HepG2 (cell line): ENCODE measurements at regions not wholly inside any gene's neighbourhood (a gene's known extent, or its start where the extent isn't known, plus 50 kb on each side); places are given as distances from the start of the nearest gene placed in this dataset.

Source experiments
- BHLHE40 ChIP-seq: IDR thresholded peaks from 2 replicates; pipeline ENCODE4 v1.6.1; 2011; ENCODE audit warnings: low read length, improper control_type of control experiment
- ETV6 ChIP-seq: sonication (generic); formaldehyde crosslinking; conservative IDR thresholded peaks from 2 replicates; pipeline ENCODE4 v1.4.0; 2020; ENCODE audit warnings: missing genetic modification reagents
- EZH2 ChIP-seq: conservative IDR thresholded peaks from 2 replicates; pipeline ENCODE4 v1.6.1; 2012; ENCODE audit warnings: mild to moderate bottlenecking, low read depth, low read length, moderate library complexity
- HDAC1 ChIP-seq: sonication (generic); formaldehyde crosslinking; IDR thresholded peaks from 2 replicates; pipeline ENCODE4 v1.5.1; 2020; ENCODE audit warnings: mild to moderate bottlenecking, missing genetic modification reagents
- POLR2A ChIP-seq, 2 experiments: IDR thresholded peaks; 2 replicates each; pipeline ENCODE4 v1.6.1; 2011; ENCODE audit warnings: low read depth in 2 of 2, low read length in 2 of 2, mild to moderate bottlenecking in 1 of 2, moderate library complexity in 1 of 2; ENCODE audit not compliant: insufficient read depth in 1 of 2
- RAD21 ChIP-seq: fragments of 450-650 bp; formaldehyde crosslinking; IDR thresholded peaks from 2 replicates; pipeline ENCODE4 v1.5.0; 2020; ENCODE audit warnings: mild to moderate bottlenecking
- SMC3 ChIP-seq: IDR thresholded peaks from 2 replicates; pipeline ENCODE4 v1.6.1; 2011; ENCODE audit warnings: low read length, improper control_type of control experiment
- ZNF7 ChIP-seq: IDR thresholded peaks from 2 replicates; pipeline ENCODE4 v1.6.1; 2016; ENCODE audit warnings: missing biosample characterization, missing genetic modification reagents

GRCh38 chr1:208432346-208432745 lies 188.2 kb upstream of the PLXNA2 start:
- TF ChIP-seq SMC3 = no peak
- no peak for TF ChIP-seq POLR2A (IDR thresholded peaks at IDR 0.05; ENCODE audit: insufficient read depth in 1 of 2, low read depth in 2 of 2, low read length in 2 of 2)
- no peak for TF ChIP-seq ETV6
- TF ChIP-seq HDAC1 (CRISPR knock-in tag) = no peak
- TF ChIP-seq EZH2 = no peak
- TF ChIP-seq BHLHE40 = no peak
- no peak for TF ChIP-seq RAD21 (CRISPR knock-in tag)
- no peak for TF ChIP-seq ZNF7 (CRISPR knock-in tag)
